Fibroblast of skin of back (primary cell): ENCODE measurements at regions not wholly inside any gene's neighbourhood (a gene's known extent, or its start where the extent isn't known, plus 50 kb on each side); places are given as distances from the start of the nearest gene placed in this dataset.
A peak's percentile ranks its signal among the peaks of the same experiment; 100 is the strongest.
"Not testable (repeated sequence)": the region's sequence is repeated elsewhere in the genome, so short reads cannot be mapped to it uniquely, and the experiment has no call there.

ENCODE experiments used
- DNase-seq: peaks from one replicate; pipeline ENCODE4 v3.0.0-alpha.2; 2013

DNA sequence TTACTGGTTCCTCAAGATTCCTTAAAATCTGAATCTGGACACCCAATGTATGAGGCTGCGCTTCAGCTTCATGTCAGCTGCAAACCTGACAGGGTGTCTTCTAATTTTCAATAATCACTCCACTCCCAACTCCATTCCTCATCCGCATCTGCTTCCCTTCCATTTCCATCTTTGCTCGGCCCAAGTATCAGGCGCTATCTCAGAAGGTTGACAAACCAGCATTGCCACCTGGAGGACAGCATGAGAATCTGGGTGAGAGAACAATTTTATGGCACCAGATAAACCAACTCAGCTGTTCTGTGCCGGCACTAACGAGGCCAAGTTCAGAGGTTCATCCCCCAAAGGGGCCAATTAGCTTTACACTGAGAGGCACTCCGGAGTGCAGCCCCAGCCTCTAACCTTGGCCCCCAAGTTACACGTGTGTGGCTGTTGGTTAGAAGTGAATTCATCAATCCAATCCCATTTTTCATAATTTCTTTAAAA lies 79.1 kb upstream of the LMO2 start:
- DNase-seq, result peak; percentile 53

DNA sequence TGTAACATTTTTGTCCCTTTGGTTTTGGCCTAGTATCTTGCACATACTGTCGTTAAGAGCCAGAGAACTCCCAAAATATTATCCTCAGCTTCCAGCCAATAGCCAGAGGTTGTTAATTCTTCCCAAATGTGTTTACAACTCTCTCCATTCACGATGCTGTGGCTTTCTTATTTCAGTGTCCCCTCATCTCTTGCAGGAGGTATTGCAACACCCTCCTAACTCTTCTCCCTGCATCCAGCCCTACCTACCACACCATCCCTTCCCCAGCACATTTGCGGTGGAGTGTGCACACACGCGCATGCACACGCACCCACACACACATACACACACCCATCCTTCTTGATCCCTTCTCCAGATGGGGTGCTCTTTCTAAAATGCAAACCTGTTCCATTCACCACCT lies 75.6 kb upstream of the LMO2 start:
- no peak for DNase-seq

DNA sequence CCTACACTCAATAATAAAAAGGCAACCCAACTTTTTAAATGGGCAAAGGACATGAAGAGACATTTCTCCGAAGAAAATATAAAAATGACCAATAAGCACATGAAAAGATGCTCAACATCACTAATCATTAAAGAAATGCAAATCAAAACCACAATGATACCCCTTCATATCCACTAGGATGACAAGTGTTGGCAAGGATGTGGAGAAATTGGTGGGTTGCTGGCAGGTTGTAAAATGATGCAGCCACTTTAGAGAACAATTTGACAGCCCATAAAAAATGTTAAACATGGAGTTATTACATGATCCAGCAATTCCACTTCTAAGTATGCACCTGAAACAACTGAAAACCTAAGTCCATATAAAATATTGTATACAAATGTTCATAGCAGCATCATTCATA lies 73.2 kb upstream of the LMO2 start:
- no peak for DNase-seq

DNA sequence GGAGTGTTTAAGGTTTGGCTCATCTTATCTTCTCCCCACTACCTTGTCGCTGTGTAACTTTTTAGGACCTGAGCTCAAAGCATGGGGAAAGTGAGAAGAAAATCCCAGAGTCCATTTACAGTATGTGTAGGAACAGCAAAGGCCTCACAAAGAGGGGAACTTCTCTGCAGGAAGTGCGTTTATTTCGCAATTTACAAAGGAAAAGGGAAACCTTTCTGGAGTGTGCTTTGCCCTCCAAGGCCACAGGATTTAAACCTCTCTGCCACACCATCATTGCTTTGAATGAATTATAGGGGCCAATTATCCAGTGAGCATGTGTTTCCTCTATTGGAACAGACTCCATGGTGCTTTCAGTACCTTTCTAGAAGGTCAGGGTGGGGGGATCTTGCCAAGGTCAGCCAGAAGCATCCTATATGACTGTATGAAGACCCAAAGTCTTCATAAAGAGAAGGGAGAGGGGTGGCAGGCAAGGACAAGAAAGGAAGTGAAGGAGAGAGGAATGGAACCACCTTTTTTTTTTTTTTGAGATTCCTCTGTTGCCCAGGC lies 68.1 kb upstream of the LMO2 start:
- DNase-seq, result no peak

DNA sequence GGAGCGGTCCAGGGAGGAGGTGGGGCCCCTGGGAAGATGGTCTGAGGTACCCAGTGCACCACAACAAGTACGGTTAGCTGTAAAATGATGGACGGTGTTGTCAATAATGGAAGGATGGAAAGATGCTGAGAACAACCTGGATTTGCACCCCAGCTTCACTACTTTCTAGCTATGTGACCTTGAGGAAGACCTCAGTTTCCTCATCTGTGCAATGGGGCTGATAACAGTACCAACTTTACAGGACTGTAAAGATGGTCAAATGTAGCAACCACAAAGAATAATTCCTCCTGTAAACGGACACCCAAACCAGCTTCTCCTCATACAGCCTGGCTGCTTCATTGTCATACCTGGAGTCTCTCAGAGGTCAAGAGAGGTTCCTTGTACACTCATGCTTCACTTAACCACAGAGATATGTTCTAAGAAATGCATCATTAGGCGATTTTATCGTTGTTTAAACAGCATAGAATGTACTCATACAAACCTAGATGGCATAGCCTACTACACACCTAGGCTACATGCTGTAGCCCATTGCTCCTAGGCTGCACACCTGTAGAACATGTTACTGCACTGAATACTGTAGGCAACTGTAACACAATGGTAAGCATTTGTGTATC lies 65.5 kb upstream of the LMO2 start:
- no peak for DNase-seq

DNA sequence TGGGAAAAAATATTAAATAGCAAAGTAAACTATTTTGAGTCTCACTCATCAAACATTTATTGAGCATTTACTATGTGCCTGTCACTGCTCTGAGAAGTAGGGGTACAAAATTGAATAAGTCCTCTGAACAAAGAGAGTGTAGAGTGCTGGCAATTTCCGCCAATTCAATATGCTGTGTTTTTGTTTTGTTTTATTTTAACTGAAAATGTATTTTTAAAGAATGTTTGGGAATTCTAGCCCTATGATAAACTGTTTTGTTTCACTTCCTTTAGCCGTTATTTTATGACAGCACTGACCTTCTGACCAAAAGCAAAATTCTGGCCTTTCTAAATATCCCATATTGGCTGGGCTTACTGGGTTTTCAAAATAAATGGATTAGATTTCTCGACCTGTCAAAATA lies 64.7 kb upstream of the LMO2 start:
- no peak for DNase-seq

DNA sequence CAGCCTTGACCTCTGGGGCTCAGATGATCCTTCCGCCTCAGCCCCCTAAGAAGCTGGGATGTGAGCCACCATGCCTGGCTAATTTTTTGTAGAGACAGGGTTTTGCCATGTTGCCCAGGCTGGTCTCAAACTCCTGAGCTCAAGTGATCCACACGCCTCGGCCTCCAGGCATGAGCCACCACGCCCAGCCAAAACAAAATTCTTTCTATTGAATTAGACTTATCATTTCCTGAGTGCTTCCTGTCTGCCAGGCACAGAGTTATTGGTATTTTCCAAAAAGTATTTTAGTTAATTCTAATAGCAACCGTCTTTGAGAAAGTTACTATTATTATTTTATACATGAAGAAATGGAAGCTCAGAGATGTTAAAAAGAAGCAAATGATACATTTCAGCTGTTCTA lies 61.4 kb upstream of the LMO2 start:
- no peak for DNase-seq

DNA sequence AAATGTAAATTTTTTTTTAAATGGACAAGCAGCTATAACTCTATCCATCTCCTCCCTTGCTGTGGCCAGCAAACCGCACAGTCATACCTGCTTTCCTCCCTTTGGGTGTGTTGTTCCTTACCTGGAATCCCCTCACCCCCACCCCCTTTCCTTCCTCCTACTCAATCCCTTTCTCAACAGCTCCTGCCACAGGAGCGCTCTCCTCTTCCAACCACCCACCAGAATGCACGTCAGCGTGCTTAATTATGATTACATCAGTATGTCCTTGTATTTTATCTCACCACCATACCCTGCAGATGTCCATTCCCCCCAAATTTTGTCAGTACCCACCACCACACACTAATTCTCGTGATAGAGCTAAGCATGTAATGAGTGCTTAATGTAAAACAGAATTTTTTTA lies 60.9 kb upstream of the LMO2 start:
- DNase-seq, result no peak

DNA sequence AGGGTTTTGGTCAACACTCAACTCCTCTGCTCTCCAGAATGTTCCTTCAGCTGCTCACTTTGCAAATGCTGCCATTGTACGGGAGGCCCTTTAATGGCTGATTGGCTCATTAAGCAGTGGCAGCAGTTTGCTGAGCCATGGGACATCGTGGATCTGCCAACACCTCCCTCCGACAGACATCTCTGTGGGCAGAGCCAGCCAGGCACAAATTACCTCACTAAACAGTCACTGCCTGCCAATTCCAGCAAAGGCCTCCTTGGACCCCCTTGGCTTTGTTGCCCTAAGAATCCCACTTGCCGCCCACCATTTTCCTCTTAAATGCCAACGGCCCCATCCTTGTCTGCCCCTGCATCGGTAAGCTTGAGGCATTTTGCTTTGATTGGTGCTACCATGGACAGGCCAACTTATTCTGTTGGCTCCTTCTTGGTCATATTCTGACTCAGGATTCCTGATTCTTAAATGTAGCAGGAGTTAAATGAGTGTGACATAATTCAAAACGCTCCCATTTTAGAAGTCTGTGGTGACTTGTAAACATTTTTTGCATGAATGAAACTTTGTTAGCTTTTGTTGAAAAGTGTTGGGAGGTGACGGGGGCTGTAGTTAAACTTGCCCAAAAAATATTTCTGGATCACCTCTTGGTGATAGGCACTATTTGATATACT lies 57.5 kb upstream of the LMO2 start:
- DNase-seq, result no peak

DNA sequence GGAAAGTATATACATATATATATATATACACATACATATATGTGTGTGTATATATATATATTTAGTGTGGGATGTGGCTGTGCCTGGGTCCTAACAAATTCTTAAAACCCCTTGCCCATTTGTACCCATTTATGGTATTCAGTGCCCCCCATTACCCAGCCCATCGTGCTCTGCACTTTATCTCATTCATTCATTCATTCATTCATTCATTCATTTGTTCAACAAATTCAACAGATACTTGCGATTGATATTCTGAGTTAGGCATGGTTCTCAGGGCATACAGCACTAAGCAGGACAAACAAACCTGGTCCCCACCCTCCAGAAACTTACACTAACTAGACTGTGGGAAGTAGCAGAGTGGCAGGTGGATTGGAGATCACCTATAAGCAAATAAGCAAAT lies 56.6 kb upstream of the LMO2 start:
- DNase-seq, result no peak

DNA sequence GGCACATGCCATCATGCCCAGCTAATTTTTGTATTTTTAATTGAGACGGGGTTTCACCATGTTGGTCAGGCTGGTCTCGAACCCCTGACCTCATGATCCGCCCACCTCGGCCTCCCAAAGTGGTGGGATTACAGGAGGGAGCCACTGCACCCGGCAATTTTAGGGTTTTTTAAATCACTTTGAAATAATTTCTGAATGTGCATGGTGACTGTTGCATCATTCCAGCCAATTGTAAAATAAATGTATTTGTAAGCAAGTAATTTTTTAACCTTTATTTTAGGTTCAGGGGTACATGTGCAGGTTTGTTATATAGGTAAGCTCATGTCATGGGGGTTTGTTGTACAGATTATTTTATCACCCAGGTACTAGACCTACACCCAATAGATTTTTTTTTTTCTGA lies 56.0 kb upstream of the LMO2 start:
- not testable (repeated sequence) for DNase-seq

DNA sequence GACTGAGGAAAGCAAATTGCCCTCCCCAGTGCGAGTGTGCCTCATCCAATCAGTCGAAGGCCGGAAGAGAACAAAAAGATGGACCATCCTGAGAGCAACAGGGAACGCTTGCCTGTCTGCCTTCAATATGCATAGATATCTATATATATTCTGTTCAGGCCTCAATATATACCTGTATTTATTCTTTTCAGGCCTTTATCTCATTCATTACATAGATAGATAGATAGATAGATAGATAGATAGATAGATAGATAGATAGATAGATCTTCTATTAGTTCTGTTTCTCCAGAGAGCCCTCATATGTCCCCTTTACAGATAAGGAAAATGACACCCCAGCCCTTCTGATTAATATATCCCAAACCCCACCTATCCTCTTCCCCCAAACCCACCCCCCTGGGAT lies 55.1 kb upstream of the LMO2 start:
- DNase-seq, result no peak

DNA sequence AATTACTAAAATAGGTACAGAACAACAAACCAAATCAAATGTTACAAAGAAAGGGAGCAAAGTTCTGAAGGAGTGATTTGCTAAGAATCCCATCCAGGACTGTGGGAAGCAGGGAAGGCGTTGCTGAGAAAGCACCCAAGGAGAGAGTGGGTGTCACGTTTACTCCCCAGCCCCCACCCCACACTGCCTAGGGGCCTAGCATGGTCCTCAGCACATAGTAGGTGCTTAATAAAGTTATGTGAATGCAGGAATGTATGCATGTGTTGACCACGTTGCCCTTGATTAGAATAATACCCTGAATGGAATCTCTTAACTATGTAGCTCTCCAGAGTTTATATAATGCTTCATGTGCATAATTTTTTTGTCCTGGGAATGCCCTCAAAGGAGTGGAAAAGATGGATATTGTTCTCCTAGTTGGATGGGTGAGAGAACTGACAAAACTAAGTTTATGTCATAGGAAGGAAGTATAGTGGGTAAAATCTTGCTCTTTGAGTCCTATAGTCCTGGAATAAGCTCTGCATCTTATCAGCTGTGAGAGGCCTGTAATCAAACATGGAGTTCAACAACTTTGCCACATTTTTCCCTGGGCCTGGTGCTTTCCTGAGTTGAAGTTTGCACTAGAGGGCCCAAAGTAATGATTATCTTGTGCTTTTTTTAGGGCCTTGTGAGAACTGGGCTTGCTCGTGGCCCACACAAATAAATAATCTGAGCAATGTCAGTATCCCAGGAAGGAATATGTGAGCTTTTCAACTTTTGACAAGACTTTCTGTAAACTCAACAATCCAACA lies 53.8 kb upstream of the LMO2 start:
- DNase-seq, result no peak

DNA sequence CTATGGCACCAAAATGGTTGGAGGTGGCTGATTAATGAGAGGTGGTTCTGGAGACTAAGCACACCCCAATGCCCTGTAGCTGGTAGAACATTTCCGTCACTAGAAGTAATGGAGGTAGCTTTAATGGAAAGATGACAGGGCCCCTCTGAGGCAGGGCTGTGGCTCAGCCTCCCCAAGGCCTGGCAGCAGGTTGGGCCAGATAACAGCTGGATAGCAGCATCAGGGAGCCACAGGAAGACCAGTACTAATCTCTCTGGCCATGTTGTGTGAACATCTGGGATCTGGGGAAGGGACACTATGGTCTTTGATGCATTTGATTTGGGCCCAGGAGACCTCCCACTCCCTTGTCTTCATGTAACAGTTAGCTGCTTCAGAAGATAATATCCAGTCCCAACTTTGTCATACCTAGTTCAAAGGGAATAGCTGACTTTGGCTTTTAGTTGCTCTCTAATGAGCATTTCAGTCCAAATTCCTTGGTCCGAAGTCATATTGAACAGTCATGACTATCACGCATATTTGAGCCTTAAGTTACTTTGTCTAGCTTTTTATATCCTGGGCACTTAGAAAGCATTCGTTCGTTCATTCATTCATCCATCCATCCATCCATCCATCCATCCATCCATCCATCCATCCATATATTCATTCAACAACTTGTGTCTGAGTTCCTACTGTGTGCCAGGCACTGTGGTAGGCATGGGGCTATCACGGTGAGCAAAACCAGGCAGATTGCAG lies 53.0 kb upstream of the LMO2 start:
- no peak for DNase-seq

DNA sequence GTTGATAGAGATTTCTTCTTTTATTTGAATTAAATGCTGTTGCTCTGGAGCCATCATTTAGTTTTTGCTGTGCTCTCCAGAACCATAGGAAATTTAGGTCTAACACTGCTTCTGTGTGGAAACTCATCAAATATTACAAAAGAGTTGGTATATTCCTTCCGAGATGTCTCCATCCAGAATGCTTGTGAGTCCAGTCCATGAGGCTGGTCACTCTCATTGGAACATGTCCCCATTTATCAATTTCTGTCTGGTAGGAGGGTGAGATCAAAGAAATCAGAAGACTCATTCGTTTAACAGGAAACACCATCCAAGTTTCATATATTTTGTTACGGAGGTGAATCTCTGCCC lies 52.4 kb upstream of the LMO2 start:
- DNase-seq, result no peak

DNA sequence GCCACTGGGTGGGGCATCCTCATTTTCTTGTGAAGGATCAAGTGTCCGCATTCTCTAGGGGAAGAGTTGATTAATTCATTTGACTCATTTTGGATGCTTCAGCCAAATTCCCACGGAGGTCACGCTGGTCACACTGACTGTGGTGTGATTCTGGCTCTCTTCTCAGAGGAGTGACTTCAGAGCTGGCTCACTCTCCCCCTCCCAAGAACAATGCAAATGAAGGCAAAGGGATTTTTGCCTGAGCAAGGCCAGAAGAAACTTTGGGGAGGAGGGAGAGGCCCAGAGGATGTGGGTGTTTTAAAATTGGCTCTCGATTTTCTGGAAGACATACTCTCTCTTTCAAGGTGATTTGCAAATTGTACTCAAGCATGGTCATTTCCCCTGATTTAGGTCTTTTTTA lies 51.1 kb upstream of the LMO2 start:
- DNase-seq, result peak; percentile 82

DNA sequence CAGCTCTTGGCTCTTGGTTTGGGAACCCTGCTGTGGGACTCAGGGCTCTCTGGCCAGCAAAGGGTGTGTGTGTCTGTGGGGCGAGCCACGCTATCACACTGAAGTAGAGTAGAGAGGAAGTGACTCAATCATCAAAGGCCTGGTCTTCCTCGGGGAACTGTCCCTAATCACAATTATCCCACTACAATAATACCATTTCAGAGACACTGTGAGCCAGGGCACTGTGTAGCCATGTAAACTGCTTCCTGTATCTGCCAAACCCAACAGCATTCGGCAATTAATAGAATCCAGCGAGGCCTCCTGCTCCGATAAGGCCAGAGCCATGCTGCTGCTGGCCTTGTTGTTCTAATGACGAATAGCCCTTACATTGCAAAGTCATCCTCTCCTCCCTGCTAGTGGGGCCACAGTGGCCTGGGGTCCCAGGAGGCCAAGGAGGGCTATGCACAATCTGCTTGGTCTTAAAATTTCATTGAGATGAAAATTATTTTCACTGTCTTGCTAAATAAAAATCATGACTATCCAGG lies 49.8 kb upstream of the LMO2 start:
- peak; percentile 77 for DNase-seq
